ENCODE measurements at regions not wholly inside any gene's neighbourhood (a gene's known extent, or its start where the extent isn't known, plus 50 kb on each side); places are given as distances from the start of the nearest gene placed in this dataset.

- Histone ChIP-seq H3K79me2 (ENCODE audit: control insufficient read depth, insufficient read depth, low read length) (no peaks in the 10 kb centered on the region), H3K9me1 (ENCODE audit: control insufficient read depth, extremely low read depth, insufficient read depth, low read length) (no peaks in the 10 kb centered on the region), H3K9ac (ENCODE audit: control insufficient read depth, extremely low read depth, insufficient read depth, low read length) (no peak overlapping the region), H4K20me1 (ENCODE audit: control insufficient read depth, extremely low read depth, insufficient read depth, low read length) (no peaks in the 10 kb centered on the region), H3K4me3 (ENCODE audit: control insufficient read depth in 2 of 3, extremely low read depth in 1 of 3, insufficient read depth in 2 of 3, low read depth in 1 of 3, low read length in 3 of 3) (no peak overlapping the region), H3K9me3 (ENCODE audit: control insufficient read depth, low read depth, low read length) (no peaks in the 10 kb centered on the region), H3K4me2 (ENCODE audit: control insufficient read depth, extremely low read depth, insufficient read depth, low read depth, low read length) (no peak overlapping the region), H3K36me3 (ENCODE audit: control insufficient read depth in 2 of 2, extremely low read depth in 1 of 2, insufficient read depth in 2 of 2, low read length in 2 of 2) (no peaks in the 10 kb centered on the region), H2AFZ (ENCODE audit: control insufficient read depth, low read length) (no peak overlapping the region), H3K27me3 (ENCODE audit: control insufficient read depth, extremely low read depth, insufficient read depth, low read length) (no peaks in the 10 kb centered on the region), H3K27ac (ENCODE audit: control insufficient read depth, insufficient read depth, low read length) (no peak overlapping the region), H3K4me1 (ENCODE audit: control insufficient read depth, extremely low read depth, insufficient read depth, low read length) (no peaks in the 10 kb centered on the region)
- DNase-seq (ENCODE audit: low read depth, low spot score) (no peak), FAIRE-seq (peak; percentile 26)
- dilution Hi-C loops (cut with MboI; ENCODE audit: extremely low pct_ligation_motif_present, low sequenced_read_pairs) = no loop called here
- TF ChIP-seq CTCF (optimal IDR thresholded peaks at IDR 0.05 in 1 of 3, IDR thresholded peaks at IDR 0.05 in 1 of 3, conservative IDR thresholded peaks at IDR 0.05 in 1 of 3; ENCODE audit: extremely low read depth in 1 of 3, insufficient read depth in 2 of 3, low read length in 3 of 3) (peak; percentile 62 to 71 (median 66)), EZH2 (IDR thresholded peaks at IDR 0.05; ENCODE audit: low read length) (no peak)
Measured at GRCh38 chr2:18178736-18179349, 300.4 kb downstream of the KCNS3 start.

GRCh38 chr2:18176679-18177215, 298.3 kb downstream of the KCNS3 start:
- FAIRE-seq (no peak), DNase-seq (ENCODE audit: low read depth, low spot score) (no peak)
- H3K9ac ChIP-seq (ENCODE audit: control insufficient read depth, extremely low read depth, insufficient read depth, low read length) = no peak overlapping the region
- no peak overlapping the region for H3K4me2 ChIP-seq (ENCODE audit: control insufficient read depth, extremely low read depth, insufficient read depth, low read depth, low read length)
- no peaks in the 10 kb centered on the region for H3K9me1 ChIP-seq (ENCODE audit: control insufficient read depth, extremely low read depth, insufficient read depth, low read length)
- H4K20me1 ChIP-seq (ENCODE audit: control insufficient read depth, extremely low read depth, insufficient read depth, low read length) = no peaks in the 10 kb centered on the region
- no peaks in the 10 kb centered on the region for H3K36me3 ChIP-seq (ENCODE audit: control insufficient read depth in 2 of 2, extremely low read depth in 1 of 2, insufficient read depth in 2 of 2, low read length in 2 of 2)
- H3K4me1 ChIP-seq (ENCODE audit: control insufficient read depth, extremely low read depth, insufficient read depth, low read length) = no peaks in the 10 kb centered on the region
- TF ChIP-seq CTCF (optimal IDR thresholded peaks at IDR 0.05 in 1 of 3, IDR thresholded peaks at IDR 0.05 in 1 of 3, conservative IDR thresholded peaks at IDR 0.05 in 1 of 3; ENCODE audit: extremely low read depth in 1 of 3, insufficient read depth in 2 of 3, low read length in 3 of 3) = no peak
- TF ChIP-seq EZH2 (IDR thresholded peaks at IDR 0.05; ENCODE audit: low read length) = no peak
- no peaks in the 10 kb centered on the region for H3K27me3 ChIP-seq (ENCODE audit: control insufficient read depth, extremely low read depth, insufficient read depth, low read length)
- H2AFZ ChIP-seq (ENCODE audit: control insufficient read depth, low read length) = no peak overlapping the region
- dilution Hi-C loops (cut with MboI; ENCODE audit: extremely low pct_ligation_motif_present, low sequenced_read_pairs) = no loop called here
- no peaks in the 10 kb centered on the region for H3K9me3 ChIP-seq (ENCODE audit: control insufficient read depth, low read depth, low read length)
- H3K4me3 ChIP-seq (ENCODE audit: control insufficient read depth in 2 of 3, extremely low read depth in 1 of 3, insufficient read depth in 2 of 3, low read depth in 1 of 3, low read length in 3 of 3) = no peak overlapping the region
- H3K27ac ChIP-seq (ENCODE audit: control insufficient read depth, insufficient read depth, low read length) = no peak overlapping the region
- no peaks in the 10 kb centered on the region for H3K79me2 ChIP-seq (ENCODE audit: control insufficient read depth, insufficient read depth, low read length)

All from keratinocyte (primary cell).